K562 (cell line): ENCODE measurements at regions not wholly inside any gene's neighbourhood (a gene's known extent, or its start where the extent isn't known, plus 50 kb on each side); places are given as distances from the start of the nearest gene placed in this dataset.

ENCODE experiments used
- ATAC-seq: fragments of 200-7000 bp; cut with Tn5 transposase; 3 replicates; pipeline ENCODE4 v1.9.1; 2020; ENCODE audit warnings: moderate library complexity
- BruUV-seq: library from RNA; stranded (reverse); fragments of 400-500 nt; replicated peaks from 2 replicates; lab custom pipeline; 2021; lab: Mats Ljungman, UMichigan
- CTCF ChIA-PET: fragments of 300-600 bp; formaldehyde crosslinking; extraction: SDS; loops from one replicate; lab custom pipeline; 2021; ENCODE audit warnings: low intra/inter-chr PET ratio; lab: Yijun Ruan, JAX
- POLR2A ChIA-PET: fragments of 300-600, 350-650 bp; sonication (Branson Sonifier 250); formaldehyde crosslinking; extraction: SDS; loops from one replicate; lab custom pipeline; 2021; ENCODE audit warnings: antibody characterized with exemption, inconsistent platforms; lab: Yijun Ruan, JAX
- DNase-seq, 4 experiments: peaks; one replicate each; pipeline versions ENCODE4 v3.0.0 to v3.0.0-alpha.2; 2011 to 2018; ENCODE audit warnings: low spot score in 3 of 4, mixed read lengths in 3 of 4; ENCODE audit errors: extremely low read depth in 1 of 4
- FAIRE-seq: peaks from 2 replicates; lab custom pipeline; 2011; peaks lifted over from hg19 to GRCh38; lab: Jason Lieb, UNC
- H2AFZ ChIP-seq: 2 replicates; pipeline ENCODE4 v1.6.0; 2011; ENCODE audit warnings: low read depth, low read length, control low read depth, inconsistent platforms
- H3K27ac ChIP-seq: fragments of 200-600 bp; 3 replicates; pipeline ENCODE4 v1.8.0; 2011; ENCODE audit warnings: low read depth, mild to moderate bottlenecking, control low read depth, inconsistent platforms, low read length, moderate library complexity, mixed read lengths; ENCODE audit errors: extremely low read depth
- H3K27me3 ChIP-seq, 2 experiments: fragments of 300-600 bp in 1 of 2; 2 replicates in 1 of 2; 3 replicates in 1 of 2; pipeline versions ENCODE4 v1.6.0 to v1.8.0; 2011; ENCODE audit warnings: inconsistent platforms in 2 of 2, low read length in 2 of 2, mild to moderate bottlenecking in 1 of 2, mixed read lengths in 1 of 2, moderate library complexity in 1 of 2; ENCODE audit not compliant: control insufficient read depth in 2 of 2, insufficient read depth in 2 of 2
- H3K36me3 ChIP-seq: fragments of 300-600 bp; 3 replicates; pipeline ENCODE4 v1.8.0; 2011; ENCODE audit warnings: mild to moderate bottlenecking, low read length, inconsistent platforms; ENCODE audit not compliant: control insufficient read depth, insufficient read depth
- H3K4me1 ChIP-seq, 2 experiments: fragments of 200-600 bp in 1 of 2; replicated peaks in 1 of 2; 2 replicates in 1 of 2; 3 replicates in 1 of 2; pipeline versions ENCODE4 v1.5.1 to v1.8.0; 2011; ENCODE audit warnings: inconsistent platforms in 2 of 2, low read length in 2 of 2, mild to moderate bottlenecking in 1 of 2, mixed read lengths in 1 of 2, moderate library complexity in 1 of 2; ENCODE audit not compliant: control insufficient read depth in 2 of 2, insufficient read depth in 2 of 2
- H3K4me2 ChIP-seq: 2 replicates; pipeline ENCODE4 v1.6.1; 2011; ENCODE audit warnings: low read length, control low read depth, inconsistent platforms, mixed read lengths; ENCODE audit not compliant: insufficient read depth
- H3K4me3 ChIP-seq: fragments of 200-600 bp; sonication (generic), shearing (Covaris generic); 2 replicates; pipeline ENCODE4 v1.5.1; 2016; ENCODE audit warnings: control low read depth, inconsistent platforms
- H3K79me2 ChIP-seq: fragments of 200-600 bp; 3 replicates; pipeline ENCODE4 v1.8.0; 2011; ENCODE audit warnings: low read length, inconsistent platforms; ENCODE audit not compliant: control insufficient read depth, insufficient read depth
- H3K9ac ChIP-seq, 2 experiments: 2 replicates each; pipeline versions ENCODE4 v1.6.0 to v1.6.1; 2011; ENCODE audit warnings: low read depth in 2 of 2, low read length in 2 of 2, control low read depth in 1 of 2, inconsistent platforms in 1 of 2, mild to moderate bottlenecking in 1 of 2, mixed read lengths in 1 of 2; ENCODE audit not compliant: insufficient read depth in 1 of 2
- H3K9me1 ChIP-seq: one replicate; pipeline ENCODE4 v1.6.0; 2011; ENCODE audit warnings: inconsistent platforms, mild to moderate bottlenecking, low read length, moderate library complexity; ENCODE audit not compliant: control insufficient read depth, insufficient read depth
- H3K9me3 ChIP-seq: replicated peaks from 2 replicates; pipeline ENCODE4 v1.5.1; 2011; ENCODE audit warnings: low read depth, low read length, inconsistent platforms; ENCODE audit not compliant: control insufficient read depth, insufficient read depth
- H4K20me1 ChIP-seq: replicated peaks from 2 replicates; pipeline ENCODE4 v1.6.1; 2011; ENCODE audit warnings: low read length, inconsistent platforms, mixed read lengths; ENCODE audit not compliant: control insufficient read depth, insufficient read depth
- E2F4 ChIP-seq: sonication (generic); formaldehyde crosslinking; IDR thresholded peaks from 2 replicates; pipeline ENCODE4 v1.8.0; 2022; ENCODE audit warnings: mild to moderate bottlenecking, low read depth, missing genetic modification reagents
- GATAD2B ChIP-seq: fragments of 450-650 bp; IDR thresholded peaks from 2 replicates; pipeline ENCODE4 v1.6.1; 2017; ENCODE audit warnings: mild to moderate bottlenecking, borderline replicate concordance
- HCFC1 ChIP-seq: IDR thresholded peaks from 2 replicates; pipeline ENCODE4 v1.6.1; 2012; ENCODE audit warnings: low read depth, low read length, improper control_type of control experiment
- HDAC3 ChIP-seq: fragments of 450-650 bp; IDR thresholded peaks from 2 replicates; pipeline ENCODE4 v1.6.1; 2018; ENCODE audit warnings: borderline replicate concordance, mild to moderate bottlenecking, moderate library complexity; ENCODE audit not compliant: partially characterized antibody
- HNRNPL ChIP-seq: fragments of 200-400 bp; formaldehyde crosslinking; IDR thresholded peaks from 2 replicates; pipeline ENCODE4 v1.6.1; 2017; ENCODE audit warnings: low read depth, mild to moderate bottlenecking, low read length
- MCM7 ChIP-seq, 2 experiments: fragments of 450-650 bp; IDR thresholded peaks; 2 replicates each; pipeline ENCODE4 v1.6.1; 2016 to 2018
- NR2F6 ChIP-seq: fragments of 450-650 bp; formaldehyde crosslinking; IDR thresholded peaks from 2 replicates; pipeline ENCODE4 v1.4.0; 2020; ENCODE audit warnings: mild to moderate bottlenecking
- PRDM10 ChIP-seq: fragments of 450-650 bp; IDR thresholded peaks from 2 replicates; pipeline ENCODE4 v1.6.1; 2018; ENCODE audit not compliant: partially characterized antibody
- RAD21 ChIP-seq, 2 experiments: fragments of 250-450 bp in 1 of 2; fragments of 450-650 bp in 1 of 2; sonication (Bioruptor Pico) in 1 of 2; formaldehyde crosslinking in 1 of 2; IDR thresholded peaks in 1 of 2; conservative IDR thresholded peaks in 1 of 2; 2 replicates each; pipeline versions ENCODE4 v1.4.0 to v1.8.0; 2020 to 2022; ENCODE audit warnings: mild to moderate bottlenecking in 2 of 2, moderate library complexity in 1 of 2
- RBFOX2 ChIP-seq: fragments of 200-400 bp; formaldehyde crosslinking; IDR thresholded peaks from 2 replicates; pipeline ENCODE4 v1.6.1; 2017; ENCODE audit warnings: low read depth, mild to moderate bottlenecking, low read length, moderate library complexity
- TSC22D4 ChIP-seq: fragments of 450-650 bp; IDR thresholded peaks from 2 replicates; pipeline ENCODE4 v1.6.1; 2016; ENCODE audit warnings: missing genetic modification characterization, missing biosample characterization, control low read depth
- ZNF316 ChIP-seq: fragments of 450-650 bp; IDR thresholded peaks from 2 replicates; pipeline ENCODE4 v1.6.1; 2016
- ZNF384 ChIP-seq: IDR thresholded peaks from 2 replicates; pipeline ENCODE4 v1.6.1; 2012; ENCODE audit warnings: low read depth, low read length, improper control_type of control experiment
- ZNF561 ChIP-seq: fragments of 450-650 bp; formaldehyde crosslinking; conservative IDR thresholded peaks from 2 replicates; pipeline ENCODE4 v1.4.0; 2020; ENCODE audit warnings: mild to moderate bottlenecking, moderate library complexity
- WGBS: fragments of 100-300 bp; shearing (Covaris generic); methylation state at CpG from one replicate; pipeline ENCODE4 v1.1.6; 2016; ENCODE audit warnings: low coverage, mixed read lengths; ENCODE audit not compliant: insufficient coverage; ENCODE audit errors: missing lambda C conversion rate; 5-methylcytosine and 5-hydroxymethylcytosine counted together
- in situ Hi-C: fragments of 300-500 bp; cut with MboI; formaldehyde crosslinking; loops from 4 replicates; pipeline ENCODE4 v1.15.0; 2018; ENCODE audit warnings: inconsistent platforms, mixed read lengths
- intact Hi-C: fragments of 100-400 bp; cut with micrococcal nuclease; formaldehyde crosslinking; loops from 2 replicates; pipeline ENCODE4 v1.14.2; 2022

- TF ChIP-seq ZNF561 (CRISPR knock-in tag): no peak
Measured at GRCh38 chr4:154029171-154029570, 240.3 kb upstream of the SFRP2 start (continued).

- Histone ChIP-seq H3K9me3 (no peaks in the 10 kb centered on the region), H3K4me1 (peaks cover 0 to 4% of the 10 kb centered on the region in 2 experiments; a peak in 2 of 5 replicates), H3K9ac (no peak overlapping the region), H3K27ac (no peak overlapping the region), H3K4me3 (no peak overlapping the region), H3K36me3 (no peaks in the 10 kb centered on the region), H3K4me2 (no peak overlapping the region), H4K20me1 (no peaks in the 10 kb centered on the region), H2AFZ (no peak overlapping the region), H3K27me3 (peaks cover 0 to 3% of the 10 kb centered on the region in 2 experiments; a peak in 1 of 5 replicates), H3K79me2 (no peaks in the 10 kb centered on the region), H3K9me1 (no peaks in the 10 kb centered on the region)
- 0% methylated on average over 2 of the region's 2 CpGs for WGBS
- ChIA-PET CTCF (no interaction called here), POLR2A (no interaction called here)
- in situ Hi-C loops (no loop called here), intact Hi-C loops (no loop called here)
- DNase-seq (no peak), FAIRE-seq (peak; percentile 29), ATAC-seq (no peak)
- TF ChIP-seq GATAD2B (no peak), RAD21 (CRISPR knock-in tag; conservative IDR thresholded peaks at IDR 0.05 in 1 of 2, IDR thresholded peaks at IDR 0.05 in 1 of 2) (no peak), HNRNPL (no peak), TSC22D4 (tag) (no peak), MCM7 (IDR thresholded peaks at IDR 0.05) (no peak), PRDM10 (no peak), HCFC1 (no peak), NR2F6 (CRISPR knock-in tag) (no peak), ZNF384 (no peak), RBFOX2 (no peak), HDAC3 (no peak), E2F4 (CRISPR knock-in tag) (no peak), ZNF316 (no peak)
- BruUV-seq: no TSS peak
Measured at GRCh38 chr4:154025110-154025509, 236.2 kb upstream of the SFRP2 start.
